HepG2 (cell line): ENCODE measurements at regions not wholly inside any gene's neighbourhood (a gene's known extent, or its start where the extent isn't known, plus 50 kb on each side); places are given as distances from the start of the nearest gene placed in this dataset.

Experiments
- ATAC-seq: fragments of 200-7000 bp; cut with Tn5 transposase; 3 replicates; pipeline ENCODE4 v1.9.1; 2020; ENCODE audit warnings: mild to moderate bottlenecking, moderate library complexity
- BruUV-seq: library from RNA; stranded (reverse); fragments of 400-500 nt; replicated peaks from 2 replicates; lab custom pipeline; 2021; lab: Mats Ljungman, UMichigan
- CTCF ChIA-PET: fragments of 300-600 bp; formaldehyde crosslinking; extraction: SDS; loops from one replicate; lab custom pipeline; 2021; ENCODE audit warnings: low total read pairs, inconsistent platforms, low intra/inter-chr PET ratio; lab: Yijun Ruan, JAX
- POLR2A ChIA-PET: fragments of 350-600 bp; sonication (Branson Sonifier 250); formaldehyde crosslinking; loops from one replicate; lab custom pipeline; 2020; ENCODE audit warnings: antibody characterized with exemption, inconsistent platforms; lab: Yijun Ruan, JAX
- DNase-seq: peaks from one replicate; pipeline ENCODE4 v3.0.0-alpha.2; 2015; ENCODE audit warnings: low spot score
- FAIRE-seq: peaks from 3 replicates; lab custom pipeline; 2011; peaks lifted over from hg19 to GRCh38; lab: Jason Lieb, UNC
- H2AFZ ChIP-seq: one replicate; pipeline ENCODE4 v1.6.1; 2011; ENCODE audit warnings: low read length, inconsistent platforms
- H3K27ac ChIP-seq: fragments of 300-600 bp; 3 replicates; pipeline ENCODE4 v1.8.0; 2011; ENCODE audit warnings: mixed run types, mild to moderate bottlenecking, mixed read lengths, low read length, inconsistent platforms; ENCODE audit not compliant: insufficient read depth; ENCODE audit errors: extremely low read length
- H3K27me3 ChIP-seq, 2 experiments: fragments of 200-600 bp in 1 of 2; 2 replicates in 1 of 2; 3 replicates in 1 of 2; pipeline versions ENCODE4 v1.6.0 to v1.8.0; 2011; ENCODE audit warnings: low read length in 2 of 2, mild to moderate bottlenecking in 2 of 2, moderate library complexity in 2 of 2, inconsistent platforms in 1 of 2; ENCODE audit not compliant: insufficient read depth in 2 of 2, control insufficient read depth in 1 of 2
- H3K36me3 ChIP-seq, 2 experiments: fragments of 200-600 bp in 1 of 2; replicated peaks in 1 of 2; 2 replicates in 1 of 2; 3 replicates in 1 of 2; pipeline versions ENCODE4 v1.5.1 to v1.8.0; 2011; ENCODE audit warnings: low read length in 2 of 2, inconsistent platforms in 1 of 2; ENCODE audit not compliant: insufficient read depth in 2 of 2, control insufficient read depth in 1 of 2
- H3K4me1 ChIP-seq: 2 replicates; pipeline ENCODE4 v1.5.1; 2012; ENCODE audit warnings: low read length, inconsistent platforms; ENCODE audit not compliant: insufficient read depth
- H3K4me2 ChIP-seq: 2 replicates; pipeline ENCODE4 v1.6.0; 2011; ENCODE audit warnings: low read depth, low read length, inconsistent platforms
- H3K4me3 ChIP-seq, 3 experiments: fragments of 200-600 bp in 1 of 3; sonication (generic), shearing (Covaris generic) in 1 of 3; replicated peaks in 1 of 3; 2 replicates each; pipeline ENCODE4 v1.5.1; 2011 to 2016; ENCODE audit warnings: low read length in 3 of 3, inconsistent platforms in 2 of 3, low read depth in 2 of 3, mild to moderate bottlenecking in 2 of 3, control low read depth in 1 of 3, mixed read lengths in 1 of 3; ENCODE audit not compliant: insufficient read depth in 1 of 3
- H3K79me2 ChIP-seq: one replicate; pipeline ENCODE4 v1.6.1; 2011; ENCODE audit warnings: low read length, inconsistent platforms; ENCODE audit not compliant: insufficient read depth
- H3K9ac ChIP-seq: 2 replicates; pipeline ENCODE4 v1.6.0; 2011; ENCODE audit warnings: mild to moderate bottlenecking, low read depth, low read length, inconsistent platforms; ENCODE audit not compliant: insufficient read depth
- H3K9me3 ChIP-seq: 2 replicates; pipeline ENCODE4 v1.5.1; 2012; ENCODE audit warnings: mild to moderate bottlenecking, low read length
- H4K20me1 ChIP-seq: 2 replicates; pipeline ENCODE4 v1.6.0; 2011; ENCODE audit warnings: inconsistent platforms, mild to moderate bottlenecking, low read length, moderate library complexity; ENCODE audit not compliant: insufficient read depth
- ATF5 ChIP-seq: sonication (generic); formaldehyde crosslinking; IDR thresholded peaks from 2 replicates; pipeline ENCODE4 v1.4.0; 2020; ENCODE audit warnings: mild to moderate bottlenecking, low read depth, missing genetic modification reagents
- GFI1 ChIP-seq: sonication (generic); formaldehyde crosslinking; IDR thresholded peaks from 2 replicates; pipeline ENCODE4 v1.5.0; 2020; ENCODE audit warnings: missing genetic modification reagents, mild to moderate bottlenecking, borderline replicate concordance
- GTF2F1 ChIP-seq: fragments of 150-350 bp; IDR thresholded peaks from 2 replicates; pipeline ENCODE4 v1.6.1; 2014; ENCODE audit warnings: low read length
- HNRNPUL1 ChIP-seq: fragments of 200-400 bp; formaldehyde crosslinking; IDR thresholded peaks from 2 replicates; pipeline ENCODE4 v1.6.1; 2017; ENCODE audit warnings: low read depth, mild to moderate bottlenecking, low read length, moderate library complexity
- IKZF1 ChIP-seq: fragments of 450-650 bp; IDR thresholded peaks from 2 replicates; pipeline ENCODE4 v1.7.1; 2016
- MAFK ChIP-seq, 2 experiments: IDR thresholded peaks in 1 of 2; conservative IDR thresholded peaks in 1 of 2; 2 replicates each; pipeline ENCODE4 v1.6.1; 2011; ENCODE audit warnings: improper control_type of control experiment in 2 of 2, low read length in 2 of 2
- MED8 ChIP-seq: sonication (generic); formaldehyde crosslinking; IDR thresholded peaks from 2 replicates; pipeline ENCODE4 v1.8.1; 2023; ENCODE audit warnings: mild to moderate bottlenecking, missing genetic modification reagents; ENCODE audit not compliant: insufficient replicate concordance
- NR2F1 ChIP-seq, 2 experiments: fragments of 450-650 bp in 1 of 2; formaldehyde crosslinking in 1 of 2; IDR thresholded peaks; 2 replicates each; pipeline versions ENCODE4 v1.5.0 to v1.6.1; 2016 to 2020; ENCODE audit warnings: mild to moderate bottlenecking in 1 of 2, missing compliant biosample characterization in 1 of 2, missing genetic modification reagents in 1 of 2, moderate library complexity in 1 of 2
- RFX1 ChIP-seq: fragments of 450-650 bp; IDR thresholded peaks from 2 replicates; pipeline ENCODE4 v1.6.1; 2017
- SMAD1 ChIP-seq: sonication (generic); formaldehyde crosslinking; IDR thresholded peaks from 2 replicates; pipeline ENCODE4 v1.4.0; 2020; ENCODE audit warnings: missing genetic modification reagents, low read depth, mild to moderate bottlenecking, borderline replicate concordance
- SNAPC4 ChIP-seq: sonication (generic); formaldehyde crosslinking; IDR thresholded peaks from 2 replicates; pipeline ENCODE4 v1.4.0; 2020; ENCODE audit warnings: mild to moderate bottlenecking, missing genetic modification reagents
- SOX6 ChIP-seq, 2 experiments: fragments of 450-650 bp in 1 of 2; sonication (generic) in 1 of 2; formaldehyde crosslinking in 1 of 2; IDR thresholded peaks; 2 replicates each; pipeline versions ENCODE4 v1.4.0 to v1.6.1; 2017 to 2020; ENCODE audit warnings: antibody characterized with exemption in 1 of 2, mild to moderate bottlenecking in 1 of 2, missing genetic modification reagents in 1 of 2
- ZBTB39 ChIP-seq: sonication (generic); formaldehyde crosslinking; IDR thresholded peaks from 2 replicates; pipeline ENCODE4 v1.5.0; 2020; ENCODE audit warnings: missing genetic modification reagents
- ZNF160 ChIP-seq: sonication (generic); formaldehyde crosslinking; IDR thresholded peaks from 2 replicates; pipeline ENCODE4 v1.8.0; 2022; ENCODE audit warnings: mild to moderate bottlenecking, inconsistent platforms, missing genetic modification reagents
- ZNF333 ChIP-seq: sonication (generic); formaldehyde crosslinking; IDR thresholded peaks from 2 replicates; pipeline ENCODE4 v1.4.0; 2020; ENCODE audit warnings: mild to moderate bottlenecking, missing genetic modification reagents, borderline replicate concordance
- ZNF460 ChIP-seq: sonication (generic); formaldehyde crosslinking; IDR thresholded peaks from 2 replicates; pipeline ENCODE4 v1.5.1; 2020; ENCODE audit warnings: missing genetic modification reagents, mild to moderate bottlenecking, borderline replicate concordance
- ZNF790 ChIP-seq: sonication (generic); formaldehyde crosslinking; IDR thresholded peaks from 2 replicates; pipeline ENCODE4 v1.8.0; 2022; ENCODE audit warnings: missing genetic modification reagents, mild to moderate bottlenecking, borderline replicate concordance
- WGBS: methylation state at CpG from one replicate; pipeline ENCODE4 v1.1.6; 2017; ENCODE audit warnings: low lambda C conversion rate; 5-methylcytosine and 5-hydroxymethylcytosine counted together
- in situ Hi-C: cut with HindIII; loops from 2 replicates; pipeline ENCODE4 v1.10.0; 2017; ENCODE audit warnings: low pct_unique_long_range_greater_than_20kb; ENCODE audit not compliant: extremely low pct_ligation_motif_present
- intact Hi-C: fragments of 100-400 bp; cut with micrococcal nuclease; formaldehyde crosslinking; loops from one replicate; pipeline ENCODE4 v1.10.0; 2022; ENCODE audit not compliant: unreplicated experiment

- TF ChIP-seq MED8 (CRISPR knock-in tag), result no peak
- TF ChIP-seq SOX6 (IDR thresholded peaks at IDR 0.05), result no peak
- TF ChIP-seq SOX6 (CRISPR knock-in tag; IDR thresholded peaks at IDR 0.05), result no peak
- TF ChIP-seq RFX1, result no peak
- no peak for TF ChIP-seq SMAD1 (CRISPR knock-in tag)
- no peak for TF ChIP-seq SNAPC4 (CRISPR knock-in tag)
- TF ChIP-seq, all 625 proteins: peak for 2
Measured at GRCh38 chr20:51970858-51971257, 168.5 kb upstream of the SALL4 start (continued).

GRCh38 chr20:51969191-51969590 is 166.9 kb upstream of the SALL4 start:
- no peaks in the 10 kb centered on the region for H4K20me1 ChIP-seq
- H3K4me3 ChIP-seq, result no peak overlapping the region
- H3K27ac ChIP-seq, result no peak overlapping the region
- ATAC-seq (no peak), DNase-seq (no peak), FAIRE-seq (no peak)
- H3K27me3 ChIP-seq, result no peaks in the 10 kb centered on the region; a peak in 1 of 5 replicates
- CTCF ChIA-PET, result no interaction called here
- H3K9ac ChIP-seq, result no peak overlapping the region
- H3K79me2 ChIP-seq, result no peaks in the 10 kb centered on the region
- H3K9me3 ChIP-seq, result no peaks in the 10 kb centered on the region
- H2AFZ ChIP-seq, result no peak overlapping the region
- no TSS peak for BruUV-seq
- 38% methylated on average over 5 of the region's 5 CpGs for WGBS
- intact Hi-C loops (loop anchor here (5.0 kb wide), 1 partner anchor 597 kb away; no protein-coding TSS in a partner anchor), in situ Hi-C loops (loop anchor here (5.0 kb wide), 1 partner anchor 332 kb away; no protein-coding TSS in a partner anchor)
- no peaks in the 10 kb centered on the region for H3K36me3 ChIP-seq
- H3K4me1 ChIP-seq, result peaks cover 11% of the 10 kb centered on the region
- POLR2A ChIA-PET, result no interaction called here
- no peak overlapping the region for H3K4me2 ChIP-seq
- TF ChIP-seq IKZF1 (no peak), ZBTB39 (no peak), ZNF160 (CRISPR knock-in tag) (no peak), ZNF790 (CRISPR knock-in tag) (no peak), ZNF460 (CRISPR knock-in tag) (no peak), ATF5 (CRISPR knock-in tag) (no peak), GTF2F1 (no peak), GFI1 (no peak), NR2F1 (CRISPR knock-in tag; IDR thresholded peaks at IDR 0.05) (no peak), ZNF333 (no peak), HNRNPUL1 (no peak), MAFK (conservative IDR thresholded peaks at IDR 0.05 in 1 of 2, IDR thresholded peaks at IDR 0.05 in 1 of 2; ENCODE audit: low read length in 2 of 2) (no peak)
